ENCODE measurements at regions not wholly inside any gene's neighbourhood (a gene's known extent, or its start where the extent isn't known, plus 50 kb on each side); places are given as distances from the start of the nearest gene placed in this dataset.

DNA sequence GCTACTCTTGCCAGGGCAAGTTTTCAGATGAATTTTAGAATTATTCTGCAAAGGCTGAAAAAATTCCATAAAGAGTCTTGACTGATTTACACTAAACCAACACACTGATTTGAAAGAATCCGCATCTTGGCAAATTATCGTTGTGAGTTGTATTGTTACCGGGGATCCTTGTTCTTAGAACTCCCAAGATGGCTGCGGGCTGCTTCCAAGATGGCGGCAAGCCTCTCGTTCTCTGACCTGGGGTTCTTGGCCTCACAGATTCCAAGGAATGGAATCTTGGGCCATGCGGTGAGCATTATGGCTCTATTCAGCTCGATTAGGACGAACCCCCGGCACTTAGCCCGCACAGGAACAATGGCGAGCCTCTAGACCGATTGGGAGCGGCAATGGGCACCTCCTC is 132.5 kb downstream of the ZNF664 start:
- TF ChIP-seq, protein P1, sequence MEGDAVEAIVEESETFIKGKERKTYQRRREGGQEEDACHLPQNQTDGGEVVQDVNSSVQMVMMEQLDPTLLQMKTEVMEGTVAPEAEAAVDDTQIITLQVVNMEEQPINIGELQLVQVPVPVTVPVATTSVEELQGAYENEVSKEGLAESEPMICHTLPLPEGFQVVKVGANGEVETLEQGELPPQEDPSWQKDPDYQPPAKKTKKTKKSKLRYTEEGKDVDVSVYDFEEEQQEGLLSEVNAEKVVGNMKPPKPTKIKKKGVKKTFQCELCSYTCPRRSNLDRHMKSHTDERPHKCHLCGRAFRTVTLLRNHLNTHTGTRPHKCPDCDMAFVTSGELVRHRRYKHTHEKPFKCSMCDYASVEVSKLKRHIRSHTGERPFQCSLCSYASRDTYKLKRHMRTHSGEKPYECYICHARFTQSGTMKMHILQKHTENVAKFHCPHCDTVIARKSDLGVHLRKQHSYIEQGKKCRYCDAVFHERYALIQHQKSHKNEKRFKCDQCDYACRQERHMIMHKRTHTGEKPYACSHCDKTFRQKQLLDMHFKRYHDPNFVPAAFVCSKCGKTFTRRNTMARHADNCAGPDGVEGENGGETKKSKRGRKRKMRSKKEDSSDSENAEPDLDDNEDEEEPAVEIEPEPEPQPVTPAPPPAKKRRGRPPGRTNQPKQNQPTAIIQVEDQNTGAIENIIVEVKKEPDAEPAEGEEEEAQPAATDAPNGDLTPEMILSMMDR (IDR thresholded peaks at IDR 0.05): no peak
- TF ChIP-seq POLR2A (IDR thresholded peaks at IDR 0.05): no peak
- no peak for TF ChIP-seq EP300 (IDR thresholded peaks at IDR 0.05)

Measured in tibial nerve (tissue), 4 donors.